ENCODE measurements at regions not wholly inside any gene's neighbourhood (a gene's known extent, or its start where the extent isn't known, plus 50 kb on each side); places are given as distances from the start of the nearest gene placed in this dataset.
"Not testable (repeated sequence)": the region's sequence is repeated elsewhere in the genome, so short reads cannot be mapped to it uniquely, and the experiment has no call there.

GRCh38 chr4:145276050-145276449 lies 95.7 kb upstream of the OTUD4 start:
- no peak overlapping the region for H3K4me3 ChIP-seq
- no peak for TF ChIP-seq EP300 (IDR thresholded peaks at IDR 0.05)
- no peak for TF ChIP-seq POLR2A (IDR thresholded peaks at IDR 0.05)
- no peak for TF ChIP-seq CTCF (IDR thresholded peaks at IDR 0.05)
- no peak overlapping the region for H3K27ac ChIP-seq
- H3K27me3 ChIP-seq, result no peaks in the 10 kb centered on the region
- no peaks in the 10 kb centered on the region for H3K36me3 ChIP-seq
- H3K4me1 ChIP-seq (ENCODE audit: insufficient read depth), result no peaks in the 10 kb centered on the region
- intact Hi-C loops (cut with DNase I), result no loop called here
- no peak for DNase-seq
- WGBS, 3 donors, result 66 to 90% (median 75%) methylated on average over 4 of the region's 4 CpGs
- no peaks in the 10 kb centered on the region for H3K9me3 ChIP-seq

- no peaks in the 10 kb centered on the region for H3K9me3 ChIP-seq
- TF ChIP-seq EP300 (IDR thresholded peaks at IDR 0.05), result no peak
- no peak for TF ChIP-seq POLR2A (IDR thresholded peaks at IDR 0.05)
- no peak for TF ChIP-seq CTCF (IDR thresholded peaks at IDR 0.05)
- DNase-seq, result no peak
- no peaks in the 10 kb centered on the region for H3K36me3 ChIP-seq
- intact Hi-C loops (cut with DNase I), result no loop called here
- no peak overlapping the region for H3K27ac ChIP-seq
- H3K27me3 ChIP-seq, result no peaks in the 10 kb centered on the region
- H3K4me3 ChIP-seq, result no peak overlapping the region
- H3K4me1 ChIP-seq (ENCODE audit: insufficient read depth), result no peaks in the 10 kb centered on the region
- WGBS, 3 donors, result 46 to 68% (median 48%) methylated on average over 2 of the region's 2 CpGs
Measured at GRCh38 chr4:145271194-145271593, 90.8 kb upstream of the OTUD4 start.

GRCh38 chr4:145266881-145267280 lies 86.5 kb upstream of the OTUD4 start:
- Histone ChIP-seq H3K36me3 (no peaks in the 10 kb centered on the region), H3K4me3 (no peak overlapping the region), H3K9me3 (no peaks in the 10 kb centered on the region), H3K27ac (no peak overlapping the region), H3K27me3 (no peaks in the 10 kb centered on the region), H3K4me1 (ENCODE audit: insufficient read depth) (no peaks in the 10 kb centered on the region)
- intact Hi-C loops (cut with DNase I), result no loop called here
- no peak for TF ChIP-seq CTCF (IDR thresholded peaks at IDR 0.05)
- no peak for TF ChIP-seq POLR2A (IDR thresholded peaks at IDR 0.05)
- no peak for TF ChIP-seq EP300 (IDR thresholded peaks at IDR 0.05)
- DNase-seq, result no peak
- 33 to 39% (median 38%) methylated on average over 2 of the region's 2 CpGs for WGBS, 3 donors

- intact Hi-C loops (cut with DNase I), result no loop called here
- no peak overlapping the region for H3K4me3 ChIP-seq
- no peak for DNase-seq
- H3K27ac ChIP-seq, result no peak overlapping the region
- no peaks in the 10 kb centered on the region for H3K27me3 ChIP-seq
- no peaks in the 10 kb centered on the region for H3K9me3 ChIP-seq
- WGBS, 3 donors, result 86 to 94% (median 91%) methylated on average over 3 of the region's 3 CpGs
- H3K36me3 ChIP-seq, result no peaks in the 10 kb centered on the region
- no peak for TF ChIP-seq CTCF (IDR thresholded peaks at IDR 0.05)
- no peak for TF ChIP-seq POLR2A (IDR thresholded peaks at IDR 0.05)
- no peak for TF ChIP-seq EP300 (IDR thresholded peaks at IDR 0.05)
- no peaks in the 10 kb centered on the region for H3K4me1 ChIP-seq (ENCODE audit: insufficient read depth)
Measured at GRCh38 chr4:145260091-145260490, 79.7 kb upstream of the OTUD4 start.

- DNase-seq; H3K27me3 ChIP-seq; H3K4me1 ChIP-seq (ENCODE audit: insufficient read depth); H3K27ac ChIP-seq; H3K9me3 ChIP-seq; H3K4me3 ChIP-seq; H3K36me3 ChIP-seq; intact Hi-C loops (cut with DNase I): not testable (repeated sequence)
- WGBS, 3 donors, result 35 to 38% (median 36%) methylated on average over 4 of the region's 4 CpGs
Measured at GRCh38 chr4:145255311-145255710, 74.9 kb upstream of the OTUD4 start.

Data from ovary (tissue), 7 donors.